Esophagus squamous epithelium (tissue), 4 donors: ENCODE measurements at regions not wholly inside any gene's neighbourhood (a gene's known extent, or its start where the extent isn't known, plus 50 kb on each side); places are given as distances from the start of the nearest gene placed in this dataset.

ENCODE experiments used
- POLR2A ChIP-seq, 4 donors: fragments of 450-650 bp; IDR thresholded peaks; one replicate each; pipeline ENCODE4 v1.6.1; 2017; ENCODE audit warnings: antibody characterized with exemption in 4 of 4, mild to moderate bottlenecking in 4 of 4, moderate library complexity in 3 of 4
- TF ChIP-seq, protein P1 (sequence below), 6 experiments: fragments of 450-650 bp in 4 of 6; fragments of 200-600 bp in 2 of 6; sonication (generic) in 2 of 6; IDR thresholded peaks; one replicate each; pipeline ENCODE4 v1.5.1; 2016 to 2019; ENCODE audit warnings: antibody characterized with exemption in 6 of 6, mild to moderate bottlenecking in 4 of 6, moderate library complexity in 4 of 6

DNA sequence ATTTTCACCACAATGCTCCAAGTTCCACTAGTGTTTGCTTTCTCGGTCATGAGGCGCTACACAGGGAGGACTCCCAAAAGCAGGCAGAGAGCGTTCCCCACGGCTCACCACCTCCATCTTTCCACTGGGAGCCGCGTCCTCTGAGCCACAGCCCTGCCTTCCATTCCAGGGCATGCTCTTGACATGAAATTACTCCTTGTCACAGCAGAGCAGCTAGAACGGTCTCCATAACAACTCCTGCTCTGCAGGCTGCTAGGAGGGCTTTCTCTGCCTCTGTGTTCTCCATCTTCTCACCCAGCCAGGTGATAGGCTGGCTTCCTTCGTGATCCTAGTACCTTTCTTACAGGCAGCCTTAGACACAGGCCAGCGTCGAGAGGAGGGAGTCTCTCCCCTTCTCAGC, 171.8 kb upstream of the UBL3 start:
- TF ChIP-seq POLR2A (IDR thresholded peaks at IDR 0.05): no peak
- TF ChIP-seq, protein P1, sequence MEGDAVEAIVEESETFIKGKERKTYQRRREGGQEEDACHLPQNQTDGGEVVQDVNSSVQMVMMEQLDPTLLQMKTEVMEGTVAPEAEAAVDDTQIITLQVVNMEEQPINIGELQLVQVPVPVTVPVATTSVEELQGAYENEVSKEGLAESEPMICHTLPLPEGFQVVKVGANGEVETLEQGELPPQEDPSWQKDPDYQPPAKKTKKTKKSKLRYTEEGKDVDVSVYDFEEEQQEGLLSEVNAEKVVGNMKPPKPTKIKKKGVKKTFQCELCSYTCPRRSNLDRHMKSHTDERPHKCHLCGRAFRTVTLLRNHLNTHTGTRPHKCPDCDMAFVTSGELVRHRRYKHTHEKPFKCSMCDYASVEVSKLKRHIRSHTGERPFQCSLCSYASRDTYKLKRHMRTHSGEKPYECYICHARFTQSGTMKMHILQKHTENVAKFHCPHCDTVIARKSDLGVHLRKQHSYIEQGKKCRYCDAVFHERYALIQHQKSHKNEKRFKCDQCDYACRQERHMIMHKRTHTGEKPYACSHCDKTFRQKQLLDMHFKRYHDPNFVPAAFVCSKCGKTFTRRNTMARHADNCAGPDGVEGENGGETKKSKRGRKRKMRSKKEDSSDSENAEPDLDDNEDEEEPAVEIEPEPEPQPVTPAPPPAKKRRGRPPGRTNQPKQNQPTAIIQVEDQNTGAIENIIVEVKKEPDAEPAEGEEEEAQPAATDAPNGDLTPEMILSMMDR (IDR thresholded peaks at IDR 0.05): no peak
